G401 (cell line): ENCODE measurements at regions not wholly inside any gene's neighbourhood (a gene's known extent, or its start where the extent isn't known, plus 50 kb on each side); places are given as distances from the start of the nearest gene placed in this dataset.

Experiments
- DNase-seq: peaks from one replicate; pipeline ENCODE4 v3.0.0-alpha.2; 2015; ENCODE audit warnings: low spot score
- in situ Hi-C: cut with HindIII; loops from 2 replicates; pipeline ENCODE4 v1.10.0; 2016; ENCODE audit warnings: low sequenced_read_pairs, mixed read lengths

GRCh38 chr2:8402222-8402621 is 279.6 kb upstream of the ID2 start:
- no peak for DNase-seq
- in situ Hi-C loops = no loop called here

- in situ Hi-C loops = no loop called here
These were observed 278.0 kb upstream of the ID2 start for GRCh38 chr2:8403876-8404275.

GRCh38 chr2:8405334-8405733 is 276.5 kb upstream of the ID2 start:
- DNase-seq = no peak
- in situ Hi-C loops = no loop called here

More at GRCh38 chr2:8403876-8404275, 278.0 kb upstream of the ID2 start:
- no peak for DNase-seq

- in situ Hi-C loops = no loop called here
- no peak for DNase-seq
These were observed 275.6 kb upstream of the ID2 start for GRCh38 chr2:8406271-8406670.

- in situ Hi-C loops = no loop called here
- DNase-seq = no peak
These were observed 274.5 kb upstream of the ID2 start for GRCh38 chr2:8407332-8407731.

- in situ Hi-C loops = no loop called here
These were observed 273.0 kb upstream of the ID2 start for GRCh38 chr2:8408560-8409460.

GRCh38 chr2:8409461-8410260 is 272.2 kb upstream of the ID2 start:
- no peak for DNase-seq
- in situ Hi-C loops = no loop called here

More at GRCh38 chr2:8408560-8409460, 273.0 kb upstream of the ID2 start:
- DNase-seq = no peak

GRCh38 chr2:8412082-8412481 is 269.8 kb upstream of the ID2 start:
- in situ Hi-C loops = no loop called here
- no peak for DNase-seq

GRCh38 chr2:8412586-8412985 is 269.3 kb upstream of the ID2 start:
- peak; percentile 25 for DNase-seq
- in situ Hi-C loops = no loop called here

GRCh38 chr2:8413589-8414135 is 268.2 kb upstream of the ID2 start:
- no peak for DNase-seq

GRCh38 chr2:8414946-8415879 is 266.6 kb upstream of the ID2 start:
- no peak for DNase-seq
- in situ Hi-C loops = no loop called here

More at GRCh38 chr2:8413589-8414135, 268.2 kb upstream of the ID2 start:
- in situ Hi-C loops = no loop called here

GRCh38 chr2:8416001-8416571 is 265.8 kb upstream of the ID2 start:
- in situ Hi-C loops = no loop called here
- no peak for DNase-seq

GRCh38 chr2:8416849-8417832 is 264.7 kb upstream of the ID2 start:
- DNase-seq = no peak
- in situ Hi-C loops = no loop called here

GRCh38 chr2:8418721-8419120 is 263.1 kb upstream of the ID2 start:
- in situ Hi-C loops = no loop called here
- no peak for DNase-seq

- no peak for DNase-seq
- in situ Hi-C loops = no loop called here
These were observed 260.0 kb upstream of the ID2 start for GRCh38 chr2:8421658-8422449.

GRCh38 chr2:8422450-8422800 is 259.4 kb upstream of the ID2 start:
- in situ Hi-C loops = no loop called here

More at GRCh38 chr2:8422450-8422800, 259.4 kb upstream of the ID2 start:
- no peak for DNase-seq
